ENCODE measurements at regions not wholly inside any gene's neighbourhood (a gene's known extent, or its start where the extent isn't known, plus 50 kb on each side); places are given as distances from the start of the nearest gene placed in this dataset.

DNA sequence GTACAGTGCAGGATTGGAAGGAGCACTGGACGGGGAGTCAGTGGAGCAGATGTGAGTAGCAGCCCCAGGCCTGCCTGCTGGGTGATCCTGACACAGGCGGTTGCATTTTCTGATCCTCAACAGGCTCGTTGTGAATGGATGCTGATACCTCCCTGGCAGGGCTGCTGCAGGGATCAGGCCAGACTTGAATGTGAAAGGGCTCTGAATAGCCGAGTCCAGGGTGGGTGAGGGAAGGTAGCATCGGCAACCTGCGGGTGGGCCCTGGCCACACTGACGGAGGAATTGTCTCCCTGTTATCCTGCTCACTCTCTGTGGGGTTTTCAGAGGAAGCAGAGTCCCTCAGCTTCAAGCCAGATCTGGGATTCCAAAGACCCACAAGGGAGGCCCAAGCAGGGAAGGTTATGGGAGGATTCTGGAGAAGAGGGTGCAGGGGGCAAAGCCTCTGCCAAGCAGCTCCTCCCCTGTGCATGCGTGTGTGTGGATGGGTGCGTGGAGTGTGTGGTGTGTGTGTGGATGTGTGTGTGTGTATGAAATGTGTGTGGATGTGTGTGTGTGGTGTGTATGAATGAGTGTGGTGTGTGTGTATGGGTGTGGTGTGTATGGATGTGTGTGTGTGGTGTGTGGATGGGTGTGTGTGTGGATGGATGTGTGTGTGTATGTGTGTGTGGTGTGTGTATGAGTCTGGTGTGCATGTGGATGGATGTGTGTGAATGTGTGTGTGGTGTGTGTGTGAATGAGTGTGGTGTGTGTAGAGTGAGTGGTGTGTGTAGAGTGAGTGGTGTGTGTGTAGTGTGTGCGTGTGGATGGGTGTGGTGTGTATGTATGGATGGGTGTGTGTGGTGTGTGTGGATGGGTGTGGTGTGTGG lies 100.3 kb downstream of the UBIAD1 start:
- DNase-seq (ENCODE audit: low read depth in 4 of 4, low spot score in 3 of 4): no peak

DNA sequence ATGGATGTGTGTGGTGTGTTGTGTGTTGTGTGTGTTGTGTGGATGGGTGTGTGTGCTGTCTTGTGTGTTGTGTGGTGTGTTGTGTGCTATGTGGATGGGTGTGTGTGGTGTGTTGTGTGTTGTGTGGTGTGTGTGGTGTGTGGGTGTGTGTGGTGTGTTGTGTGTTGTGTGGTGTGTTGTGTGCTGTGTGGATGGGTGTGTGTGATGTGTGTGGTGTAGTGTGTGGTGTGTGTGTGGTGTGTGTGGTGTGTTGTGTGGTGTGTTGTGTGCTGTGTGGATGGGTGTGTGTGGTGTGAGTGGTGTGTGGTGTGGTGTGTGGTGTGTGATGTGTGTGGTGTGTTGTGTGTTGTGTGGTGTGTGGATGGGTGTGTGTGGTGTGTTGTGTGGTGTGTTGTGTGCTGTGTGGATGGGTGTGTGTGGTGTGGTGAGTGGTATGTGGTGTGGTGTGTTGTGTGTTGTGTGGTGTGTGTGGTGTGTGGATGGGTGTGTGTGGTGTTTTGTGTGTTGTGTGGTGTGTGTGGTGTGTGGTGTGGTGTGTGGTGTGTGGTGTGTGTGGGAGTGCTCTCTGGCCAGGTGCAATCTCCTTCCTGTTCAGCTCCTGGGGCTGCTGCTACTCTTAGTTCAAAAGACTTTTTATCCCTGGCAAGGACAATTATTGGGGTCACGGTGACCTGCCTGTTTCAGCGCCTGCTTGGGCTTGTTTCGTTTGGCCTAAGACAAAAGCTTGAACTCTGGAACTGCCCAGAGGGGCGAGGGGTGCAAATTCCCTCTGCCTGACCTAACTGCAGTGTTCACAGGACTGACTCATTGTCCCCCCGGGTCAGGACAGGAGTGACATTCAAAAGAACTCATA lies 101.1 kb downstream of the UBIAD1 start:
- no peak for DNase-seq (ENCODE audit: low read depth in 4 of 4, low spot score in 3 of 4)

DNA sequence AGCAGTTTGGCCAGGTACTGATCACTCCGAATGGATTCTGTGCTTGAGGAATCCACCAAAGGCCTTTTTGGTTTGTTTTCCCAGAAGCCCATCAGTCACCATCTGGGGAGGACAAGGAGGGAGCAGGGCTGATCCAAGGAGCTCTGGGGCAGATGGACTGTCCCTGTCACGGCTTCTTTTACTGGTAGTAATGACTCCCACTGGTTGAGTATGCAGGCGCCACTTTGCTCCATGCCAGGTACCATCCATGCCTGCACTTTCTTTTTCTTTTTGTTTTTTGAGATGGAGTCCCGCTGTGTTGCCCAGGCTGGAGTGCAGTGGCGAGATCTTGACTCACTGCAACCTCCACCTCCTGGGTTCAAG lies 101.7 kb downstream of the UBIAD1 start:
- DNase-seq (ENCODE audit: low read depth in 4 of 4, low spot score in 3 of 4): no peak

DNA sequence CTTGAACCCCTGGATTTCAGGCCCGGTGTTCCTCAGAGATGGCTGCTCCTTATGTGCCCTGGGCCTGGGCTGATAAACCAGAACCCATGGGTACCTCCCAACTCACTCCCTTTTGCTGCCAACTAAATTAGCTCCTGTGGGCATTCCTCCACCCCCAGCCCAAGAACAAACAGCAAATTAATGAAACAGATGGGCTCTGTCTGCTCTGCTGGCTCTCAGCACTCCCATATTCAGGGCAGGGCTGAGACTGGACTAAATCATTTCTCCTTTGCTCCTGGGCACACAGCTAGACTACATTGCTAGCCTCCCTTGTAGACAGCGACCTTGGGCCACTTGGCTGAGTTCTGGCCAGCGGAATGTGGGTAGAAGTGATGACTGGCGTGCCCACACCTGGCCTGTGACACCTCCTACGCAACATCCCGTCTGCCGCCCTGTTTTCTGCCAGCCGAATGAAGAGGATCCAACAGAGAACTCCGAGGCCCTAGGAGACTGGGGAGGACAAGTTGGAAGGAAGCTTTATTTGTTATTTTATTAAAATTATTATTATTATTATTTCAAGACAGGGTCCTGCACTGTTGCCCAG lies 101.9 kb upstream of the DISP3 start:
- DNase-seq (ENCODE audit: low read depth in 4 of 4, low spot score in 3 of 4): no peak

DNA sequence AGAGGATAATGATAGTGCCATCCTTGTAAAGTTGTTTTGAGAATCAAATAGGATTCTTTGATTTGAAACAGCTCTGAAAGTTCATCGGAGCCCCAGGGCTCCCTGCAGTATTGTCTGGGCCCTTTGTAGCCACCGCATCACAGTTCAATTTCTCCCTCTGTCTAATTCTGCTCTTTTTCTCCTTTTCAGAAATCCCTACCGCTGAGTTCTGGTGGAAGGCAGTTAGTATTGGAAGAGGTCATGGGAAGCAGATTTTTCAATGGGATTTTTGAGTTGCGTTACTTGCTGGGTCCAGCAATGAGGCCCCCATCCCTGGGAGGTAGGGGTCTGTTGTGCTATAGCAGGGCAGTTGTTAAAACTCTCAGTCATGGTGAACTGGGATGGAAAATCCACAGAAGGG lies 101.0 kb upstream of the DISP3 start:
- DNase-seq (ENCODE audit: low read depth in 4 of 4, low spot score in 3 of 4): no peak

DNA sequence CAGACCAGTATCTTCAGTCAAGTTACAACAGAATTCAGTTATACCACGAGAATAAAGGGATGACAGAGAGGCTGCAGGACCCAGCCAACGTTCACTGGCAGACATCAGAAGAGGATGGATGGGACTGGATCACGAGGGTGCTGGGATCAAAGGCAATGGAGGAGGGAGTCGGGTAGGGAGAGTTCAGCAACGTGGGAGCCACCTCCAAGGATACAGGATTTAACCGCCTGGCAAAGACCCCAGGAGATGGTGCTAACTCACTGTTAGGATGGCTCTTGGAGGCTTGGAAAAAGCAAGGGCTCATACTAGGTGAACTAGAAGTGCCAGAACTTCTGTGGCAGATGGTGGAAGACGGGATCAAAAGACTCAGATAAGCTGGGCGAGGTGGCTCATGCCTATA lies 99.1 kb upstream of the DISP3 start:
- DNase-seq (ENCODE audit: low read depth in 4 of 4, low spot score in 3 of 4): no peak

DNA sequence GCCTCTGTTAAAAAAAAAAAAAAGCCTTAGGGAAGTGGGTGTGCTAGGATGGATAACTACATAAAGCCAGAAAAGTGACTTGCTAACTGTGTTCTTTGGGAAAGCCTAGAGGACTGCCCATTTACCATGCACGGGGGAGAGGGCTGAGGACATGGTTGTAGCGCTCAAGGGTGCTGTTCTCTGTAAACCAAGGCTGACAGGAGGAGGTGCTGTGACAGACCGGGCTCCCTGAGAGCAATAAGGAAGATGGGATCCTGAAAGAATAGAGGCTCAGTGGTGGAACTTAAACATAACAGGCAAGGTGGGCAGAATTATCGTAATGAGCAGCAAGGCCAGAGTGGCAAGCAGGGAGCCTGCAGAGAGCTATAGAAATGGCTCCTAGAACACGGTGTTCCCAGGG lies 98.5 kb upstream of the DISP3 start:
- no peak for DNase-seq (ENCODE audit: low read depth in 4 of 4, low spot score in 3 of 4)

DNA sequence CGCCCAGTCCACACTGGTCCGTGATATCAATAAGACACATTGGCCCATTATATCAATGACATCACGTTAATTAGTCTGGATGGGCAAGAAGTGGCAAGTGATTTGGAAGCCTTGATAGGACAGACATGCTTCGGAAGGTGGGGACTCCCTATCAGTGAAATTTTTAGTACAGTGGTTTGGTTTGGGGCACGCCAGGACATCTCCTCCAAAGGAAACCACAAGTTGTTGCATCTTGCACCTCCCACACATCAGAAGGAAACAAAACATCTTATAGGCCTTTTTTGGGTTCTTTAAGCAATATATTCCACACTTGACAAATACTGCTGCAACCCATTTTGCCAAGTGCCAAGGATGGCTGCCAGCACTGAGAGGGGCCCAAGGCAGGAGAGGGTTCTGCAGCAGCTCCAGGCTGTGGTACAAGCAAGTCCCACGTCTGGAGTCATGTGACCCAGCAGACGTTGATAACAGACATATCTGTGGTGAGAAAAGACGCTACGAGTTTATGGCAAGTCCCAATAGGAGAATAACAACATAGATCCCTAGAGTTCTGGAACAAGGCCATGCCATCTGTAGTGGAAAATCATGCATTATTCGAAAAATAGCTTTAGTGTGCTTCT lies 95.3 kb upstream of the DISP3 start:
- DNase-seq (ENCODE audit: low read depth in 4 of 4, low spot score in 3 of 4): no peak

DNA sequence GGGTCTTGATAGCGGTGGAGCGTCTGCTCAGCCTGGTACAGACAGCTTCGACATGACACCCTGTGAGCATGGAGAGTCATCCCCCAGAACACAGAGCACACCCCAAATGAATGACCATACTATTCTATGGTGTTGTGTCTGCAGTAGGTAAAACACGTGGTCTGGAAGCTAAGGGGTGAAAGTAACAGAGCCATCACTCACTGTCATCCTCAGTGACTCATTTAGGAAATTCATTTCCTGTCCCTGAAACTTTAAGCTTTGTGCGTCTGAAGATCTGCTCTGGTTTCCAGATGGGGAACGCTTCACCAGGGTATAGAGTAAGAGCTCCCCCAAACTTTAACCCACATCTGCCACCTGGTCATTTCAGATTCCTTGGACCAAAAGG lies 94.8 kb upstream of the DISP3 start:
- DNase-seq (ENCODE audit: low read depth in 4 of 4, low spot score in 3 of 4): no peak

DNA sequence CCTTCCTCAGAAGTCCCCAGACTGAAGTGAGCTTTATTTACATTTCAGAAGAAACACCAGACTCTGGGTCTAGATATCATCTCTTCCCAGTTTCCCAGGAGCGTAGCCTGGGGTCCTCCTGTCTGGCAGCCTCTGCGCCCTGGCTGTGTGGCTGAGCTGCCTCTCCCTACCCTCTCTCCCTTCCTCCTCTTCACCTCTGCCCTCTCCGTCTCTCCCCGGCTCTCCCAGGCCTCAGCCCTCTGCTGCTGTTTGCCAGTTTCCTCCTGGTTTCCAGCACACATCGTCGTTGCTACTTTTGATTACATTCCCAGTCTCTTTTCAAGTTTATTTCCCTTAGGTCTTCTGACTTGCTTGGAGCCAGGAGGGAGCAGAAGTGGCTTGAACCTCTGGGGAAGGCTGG lies 91.1 kb upstream of the DISP3 start:
- DNase-seq (ENCODE audit: low read depth in 4 of 4, low spot score in 3 of 4): no peak

DNA sequence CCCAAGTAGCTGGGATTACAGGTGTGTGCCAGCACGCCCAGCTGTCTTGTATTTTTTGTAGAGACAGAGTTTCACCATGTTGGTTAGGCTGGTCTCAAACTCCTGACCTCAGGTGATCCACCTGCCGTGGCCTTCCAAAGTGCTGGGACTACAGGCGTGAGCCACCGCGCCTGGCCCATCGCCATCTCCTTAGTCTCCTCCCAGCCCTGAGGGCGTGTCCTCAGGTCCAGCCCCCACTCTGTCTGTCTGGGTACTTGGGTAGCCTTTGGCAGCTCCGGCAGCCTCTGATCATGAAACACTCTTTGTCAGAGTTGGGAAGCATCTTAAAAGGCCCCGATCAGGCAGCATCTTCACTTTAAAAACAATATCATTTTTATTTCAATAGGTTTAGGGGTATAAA lies 90.3 kb upstream of the DISP3 start:
- no peak for DNase-seq (ENCODE audit: low read depth in 4 of 4, low spot score in 3 of 4)

DNA sequence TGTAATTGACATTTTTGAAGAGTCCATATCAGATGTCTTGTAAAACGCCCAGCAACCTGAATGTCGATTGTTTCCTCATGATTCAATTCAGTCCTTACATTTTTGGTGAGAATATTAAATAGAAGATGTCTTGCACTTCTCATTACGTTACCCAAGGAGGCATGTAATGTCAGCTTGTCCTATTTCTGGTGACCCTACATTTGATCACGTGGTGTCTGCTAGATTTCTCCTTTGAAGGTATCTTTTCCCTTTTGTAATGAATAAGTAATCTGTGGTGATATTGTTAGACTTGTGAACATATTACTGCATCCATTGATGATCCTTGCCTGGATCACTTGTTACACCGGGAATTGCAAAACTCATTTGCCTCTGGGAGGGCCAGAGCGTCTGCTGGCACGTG lies 87.6 kb upstream of the DISP3 start:
- no peak for DNase-seq (ENCODE audit: low read depth in 4 of 4, low spot score in 3 of 4)

DNA sequence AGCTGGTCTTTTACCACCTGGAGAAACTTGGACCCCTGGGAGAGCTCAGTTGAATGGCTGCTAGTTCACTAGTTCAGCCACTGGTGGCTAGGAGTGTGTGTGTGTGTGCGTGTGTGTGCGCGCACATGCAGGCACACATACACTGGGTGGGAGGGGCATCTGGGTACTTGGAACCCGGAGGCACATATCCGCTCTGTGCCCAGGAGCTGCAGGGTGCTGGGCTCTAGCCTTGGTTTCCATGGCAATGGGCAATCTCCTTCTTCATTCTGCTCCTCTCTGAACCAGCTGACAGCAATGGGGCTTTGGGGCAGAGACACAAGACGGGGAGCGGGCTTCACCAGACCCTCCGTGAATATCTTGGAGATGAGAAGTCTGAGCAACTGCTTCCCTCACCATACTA lies 87.1 kb upstream of the DISP3 start:
- DNase-seq (ENCODE audit: low read depth in 4 of 4, low spot score in 3 of 4): no peak

DNA sequence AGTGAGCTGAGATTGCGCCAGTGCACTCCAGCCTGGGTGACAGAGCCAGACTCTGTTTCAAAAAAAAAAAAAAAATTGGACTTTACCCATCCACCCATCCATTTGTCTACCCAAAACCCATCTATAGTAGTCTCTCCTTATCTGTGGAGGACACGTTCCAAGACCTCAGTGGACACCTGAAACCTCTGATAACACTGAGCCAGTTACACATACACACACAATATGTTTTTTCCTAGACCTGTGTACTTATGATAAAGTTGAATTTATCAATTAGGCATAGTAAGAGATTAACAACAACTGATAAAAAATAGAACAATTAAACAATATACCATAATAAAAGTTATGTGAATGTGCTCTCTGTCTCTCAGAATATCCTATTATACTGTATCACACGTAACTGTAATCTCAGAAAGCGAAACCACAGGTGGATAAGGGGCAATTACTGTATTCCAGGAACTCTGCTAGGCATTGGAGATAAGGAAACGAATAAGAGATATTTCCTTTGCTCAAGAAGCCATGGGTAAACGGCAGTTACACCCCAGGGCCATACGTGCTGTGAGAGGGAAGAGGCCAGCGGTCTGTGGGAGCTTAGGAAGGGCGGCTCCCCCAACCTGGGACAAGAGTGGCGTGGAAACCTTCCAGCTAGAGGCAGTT lies 84.2 kb upstream of the DISP3 start:
- no peak for DNase-seq (ENCODE audit: low read depth in 4 of 4, low spot score in 3 of 4)

DNA sequence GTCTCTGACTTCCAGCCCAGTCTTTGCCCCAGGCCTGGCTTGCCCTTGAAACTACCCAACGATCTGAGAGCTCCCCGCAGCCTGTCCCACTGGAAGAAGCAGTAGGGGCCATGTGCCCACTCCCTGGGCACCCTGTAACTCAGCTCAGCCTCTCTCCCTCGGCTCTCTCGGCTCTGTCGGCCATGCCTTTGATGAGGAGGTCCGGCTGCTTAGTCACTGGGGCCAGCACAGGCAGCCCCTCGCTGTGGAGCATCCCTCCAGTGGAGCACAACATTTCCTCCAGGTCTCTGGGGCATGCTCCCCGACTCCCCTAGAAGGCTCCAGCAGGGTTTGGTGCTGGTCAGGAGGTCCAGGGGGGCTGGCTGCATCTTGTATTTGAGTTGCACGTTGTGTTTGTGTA lies 83.3 kb upstream of the DISP3 start:
- no peak for DNase-seq (ENCODE audit: low read depth in 4 of 4, low spot score in 3 of 4)

DNA sequence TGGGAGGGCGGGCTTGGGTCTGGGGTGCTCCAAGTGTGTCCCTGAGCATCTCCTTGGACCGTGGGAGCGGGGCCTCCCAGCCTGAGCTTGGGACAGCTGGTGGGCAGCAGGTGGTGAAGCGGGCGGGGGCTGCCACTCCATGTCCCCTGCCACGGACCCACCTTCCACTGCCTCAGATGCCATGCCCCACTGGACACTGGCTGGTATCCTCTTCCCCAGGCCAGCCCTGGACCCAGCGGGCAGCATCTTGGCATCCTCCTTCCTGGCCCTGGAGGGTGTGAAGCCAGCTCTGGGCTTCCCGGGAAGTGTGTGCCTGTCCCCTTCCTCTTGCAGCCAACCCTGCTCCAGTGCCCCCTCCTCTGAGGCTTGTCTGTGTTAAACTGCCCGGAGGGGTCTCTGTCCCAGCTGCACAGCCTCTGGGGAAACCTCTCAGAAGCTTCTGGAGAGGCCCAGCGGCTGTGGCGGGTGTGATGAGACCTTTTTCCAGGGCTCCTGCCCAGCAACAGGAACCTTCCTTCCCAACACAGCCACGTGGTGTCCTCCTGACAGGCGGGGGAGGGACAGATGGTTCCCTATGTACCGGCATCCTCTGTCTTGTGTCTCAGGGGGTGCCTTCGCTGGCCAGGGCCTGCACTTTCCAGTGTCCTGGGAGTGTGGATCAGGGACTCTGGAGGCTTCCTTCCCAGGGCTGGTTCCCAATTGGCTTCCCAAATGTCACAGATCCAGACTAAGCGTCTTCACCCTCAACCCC lies 81.6 kb upstream of the DISP3 start:
- no peak for DNase-seq (ENCODE audit: low read depth in 4 of 4, low spot score in 3 of 4)

DNA sequence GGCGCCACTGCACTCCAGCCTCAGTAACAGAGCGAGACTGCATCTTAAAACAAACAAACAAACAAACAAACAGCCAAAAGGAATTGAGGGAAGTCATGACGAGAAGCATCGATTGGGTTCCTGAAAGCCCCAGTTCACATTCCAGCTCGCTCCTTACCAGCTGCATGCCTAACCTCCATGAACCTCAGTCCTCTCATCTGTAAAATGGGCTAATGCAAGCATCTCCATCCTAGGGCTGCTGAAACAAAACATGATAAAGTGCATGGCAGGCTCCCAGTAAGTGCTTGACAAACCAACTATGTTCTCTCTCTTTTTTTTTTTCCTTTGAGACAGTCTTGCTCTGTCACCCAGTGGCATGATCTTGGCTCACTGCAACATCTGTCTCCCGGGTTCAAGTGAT lies 79.7 kb upstream of the DISP3 start:
- no peak for DNase-seq (ENCODE audit: low read depth in 4 of 4, low spot score in 3 of 4)

DNA sequence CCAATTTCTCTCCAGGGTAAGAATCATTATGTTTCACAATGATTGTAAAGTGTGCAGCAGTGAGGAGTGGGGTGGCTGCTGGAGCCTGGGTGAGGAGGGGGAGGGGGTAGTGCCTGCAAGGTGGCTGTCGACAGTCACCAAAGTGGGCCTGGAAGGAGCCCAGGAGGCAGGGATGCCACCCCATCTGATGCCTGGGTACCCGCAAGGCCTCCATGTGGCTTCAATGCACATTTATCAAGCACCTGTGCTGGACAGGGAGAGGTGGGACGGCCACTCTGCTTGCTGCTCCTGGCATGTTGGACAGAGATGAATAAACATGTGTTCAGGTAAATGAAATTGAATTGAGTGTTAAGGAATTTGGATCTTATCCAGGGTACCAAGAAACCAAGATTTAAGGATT lies 78.8 kb upstream of the DISP3 start:
- DNase-seq (ENCODE audit: low read depth in 4 of 4, low spot score in 3 of 4): no peak

DNA sequence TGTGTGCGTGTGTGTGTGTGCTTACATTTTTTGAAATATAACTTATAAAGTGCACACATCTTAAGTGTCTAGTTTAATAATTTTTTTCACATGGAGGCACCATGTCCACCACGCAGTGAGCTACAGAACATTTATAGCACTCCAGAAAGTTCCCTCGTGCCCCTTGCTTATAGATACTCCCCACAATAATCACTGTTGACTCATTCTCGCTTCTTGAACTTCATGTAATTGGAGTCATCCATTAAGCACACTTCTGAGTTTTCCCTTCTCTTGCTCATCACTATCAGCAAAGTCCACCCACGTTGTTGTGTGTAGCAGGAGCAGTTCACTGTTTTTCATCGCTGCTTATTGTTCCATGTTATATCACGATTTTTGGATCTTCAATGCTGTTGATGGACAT lies 78.4 kb upstream of the DISP3 start:
- DNase-seq (ENCODE audit: low read depth in 4 of 4, low spot score in 3 of 4): no peak

DNA sequence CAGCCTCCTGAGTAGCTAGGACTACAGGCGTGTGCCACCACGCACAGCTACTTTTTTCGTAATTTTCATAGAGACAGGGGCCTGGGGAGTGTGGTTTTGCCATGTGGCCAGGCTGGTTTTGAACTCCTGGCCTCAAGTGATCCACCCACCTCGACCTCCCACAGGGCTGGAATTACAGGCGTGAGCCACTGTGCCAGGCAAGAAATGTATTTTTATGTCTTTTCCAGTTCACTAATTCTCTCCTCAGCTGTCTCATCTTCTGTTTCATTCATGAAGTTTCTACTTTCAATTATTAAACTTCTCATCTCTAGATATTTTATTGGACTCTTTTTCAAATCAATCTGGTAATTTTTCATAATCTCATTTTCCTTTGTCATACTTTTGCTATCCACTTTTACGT lies 72.1 kb upstream of the DISP3 start:
- DNase-seq (ENCODE audit: low read depth in 4 of 4, low spot score in 3 of 4): no peak
